Activated B cell treated with CpG ODN at 0.5 μM for 24 hours (primary cell): ENCODE measurements at regions not wholly inside any gene's neighbourhood (a gene's known extent, or its start where the extent isn't known, plus 50 kb on each side); places are given as distances from the start of the nearest gene placed in this dataset.
A peak's percentile ranks its signal among the peaks of the same experiment; 100 is the strongest.

Experiments
- ATAC-seq: fragments of 200-7000 bp; cut with Tn5 transposase; one replicate; pipeline ENCODE4 v1.10.0; 2021; ENCODE audit warnings: low read depth, mild to moderate bottlenecking, moderate library complexity
- CTCF ChIA-PET: fragments of 350-600 bp; sonication (Branson Sonifier 250); formaldehyde crosslinking; loops from one replicate; lab custom pipeline; 2021; ENCODE audit warnings: antibody characterized with exemption; lab: Charles Lee
- POLR2A ChIA-PET: fragments of 350-600 bp; sonication (Branson Sonifier 250); formaldehyde crosslinking; loops from one replicate; lab custom pipeline; 2021; ENCODE audit warnings: antibody characterized with exemption; lab: Charles Lee
- DNase-seq: peaks from one replicate; pipeline ENCODE4 v3.0.0; 2022
- H3K27ac Mint-ChIP-seq: one replicate; pipeline ENCODE4 v1.8.0; 2020; ENCODE audit warnings: mixed read lengths
- H3K27me3 Mint-ChIP-seq: one replicate; pipeline ENCODE4 v1.8.0; 2021; ENCODE audit warnings: mixed read lengths
- H3K36me3 Mint-ChIP-seq: one replicate; pipeline ENCODE4 v1.8.0; 2021; ENCODE audit warnings: low read depth, mixed read lengths
- H3K4me1 Mint-ChIP-seq: one replicate; pipeline ENCODE4 v1.8.0; 2021; ENCODE audit warnings: mixed read lengths
- H3K4me3 Mint-ChIP-seq: one replicate; pipeline ENCODE4 v1.8.0; 2020; ENCODE audit warnings: mild to moderate bottlenecking, mixed read lengths
- H3K9me3 Mint-ChIP-seq: one replicate; pipeline ENCODE4 v1.8.0; 2020; ENCODE audit warnings: mixed read lengths
- intact Hi-C: fragments of 100-400 bp; cut with micrococcal nuclease; formaldehyde crosslinking; loops from one replicate; pipeline ENCODE4 v1.15.1; 2024
- TF ChIP-seq, protein P1 (sequence below): fragments of 200-600 bp; IDR thresholded peaks from one replicate; pipeline ENCODE4 v1.8.0; 2022; ENCODE audit warnings: antibody characterized with exemption, mild to moderate bottlenecking

DNA sequence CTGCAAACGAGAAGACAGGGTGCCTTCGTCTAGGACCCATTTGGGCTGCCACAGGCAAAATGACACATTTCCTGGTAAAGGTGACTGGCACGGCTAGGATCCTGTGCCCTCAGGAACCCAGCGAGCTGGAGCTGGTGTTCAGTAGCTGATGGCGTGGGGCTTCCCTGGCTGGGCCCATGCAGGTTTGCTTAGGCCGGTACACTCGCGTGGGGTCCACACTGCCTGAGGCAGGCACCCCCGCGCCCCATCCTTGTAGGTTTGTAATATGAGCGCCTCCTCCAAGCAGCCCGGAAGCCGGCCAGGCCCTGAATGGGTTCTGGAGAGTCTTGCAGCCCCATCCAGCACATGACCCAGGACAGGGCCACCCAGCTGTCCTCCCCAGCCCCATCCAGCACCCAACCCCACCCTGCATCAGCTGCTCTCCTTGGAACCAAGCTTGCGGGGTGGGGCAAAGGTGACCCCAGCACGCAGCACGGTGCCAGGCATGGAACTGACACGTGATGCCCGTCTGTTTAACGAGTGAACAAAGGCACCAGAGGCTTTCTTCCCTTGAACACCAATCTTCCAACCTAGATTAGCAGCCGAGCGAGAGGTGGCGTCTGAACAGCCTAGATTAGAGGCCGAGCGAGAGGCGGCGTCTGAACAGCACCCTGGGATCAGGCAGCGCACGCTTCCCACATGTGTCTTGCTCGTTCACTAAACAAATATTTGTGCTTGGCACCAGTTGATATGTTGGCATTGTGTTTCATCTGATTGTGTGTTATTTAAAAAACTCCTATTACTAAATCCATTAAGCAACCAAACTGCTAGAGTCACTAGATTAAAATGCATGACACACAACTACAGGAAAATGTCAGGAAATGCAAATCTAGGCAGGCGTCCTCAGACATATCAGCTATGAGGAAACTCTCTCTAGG, 112.1 kb downstream of the DLL1 start:
- DNase-seq (no peak), ATAC-seq (no peak)
- Mint-ChIP-seq H3K9me3 (no peaks in the 10 kb centered on the region), H3K36me3 (no peaks in the 10 kb centered on the region), H3K4me1 (no peaks in the 10 kb centered on the region), H3K27ac (no peak overlapping the region), H3K4me3 (no peak overlapping the region), H3K27me3 (no peaks in the 10 kb centered on the region)
- intact Hi-C loops, result no loop called here
- ChIA-PET POLR2A (no interaction called here), CTCF (no interaction called here)
- TF ChIP-seq, protein P1, sequence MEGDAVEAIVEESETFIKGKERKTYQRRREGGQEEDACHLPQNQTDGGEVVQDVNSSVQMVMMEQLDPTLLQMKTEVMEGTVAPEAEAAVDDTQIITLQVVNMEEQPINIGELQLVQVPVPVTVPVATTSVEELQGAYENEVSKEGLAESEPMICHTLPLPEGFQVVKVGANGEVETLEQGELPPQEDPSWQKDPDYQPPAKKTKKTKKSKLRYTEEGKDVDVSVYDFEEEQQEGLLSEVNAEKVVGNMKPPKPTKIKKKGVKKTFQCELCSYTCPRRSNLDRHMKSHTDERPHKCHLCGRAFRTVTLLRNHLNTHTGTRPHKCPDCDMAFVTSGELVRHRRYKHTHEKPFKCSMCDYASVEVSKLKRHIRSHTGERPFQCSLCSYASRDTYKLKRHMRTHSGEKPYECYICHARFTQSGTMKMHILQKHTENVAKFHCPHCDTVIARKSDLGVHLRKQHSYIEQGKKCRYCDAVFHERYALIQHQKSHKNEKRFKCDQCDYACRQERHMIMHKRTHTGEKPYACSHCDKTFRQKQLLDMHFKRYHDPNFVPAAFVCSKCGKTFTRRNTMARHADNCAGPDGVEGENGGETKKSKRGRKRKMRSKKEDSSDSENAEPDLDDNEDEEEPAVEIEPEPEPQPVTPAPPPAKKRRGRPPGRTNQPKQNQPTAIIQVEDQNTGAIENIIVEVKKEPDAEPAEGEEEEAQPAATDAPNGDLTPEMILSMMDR, result no peak

DNA sequence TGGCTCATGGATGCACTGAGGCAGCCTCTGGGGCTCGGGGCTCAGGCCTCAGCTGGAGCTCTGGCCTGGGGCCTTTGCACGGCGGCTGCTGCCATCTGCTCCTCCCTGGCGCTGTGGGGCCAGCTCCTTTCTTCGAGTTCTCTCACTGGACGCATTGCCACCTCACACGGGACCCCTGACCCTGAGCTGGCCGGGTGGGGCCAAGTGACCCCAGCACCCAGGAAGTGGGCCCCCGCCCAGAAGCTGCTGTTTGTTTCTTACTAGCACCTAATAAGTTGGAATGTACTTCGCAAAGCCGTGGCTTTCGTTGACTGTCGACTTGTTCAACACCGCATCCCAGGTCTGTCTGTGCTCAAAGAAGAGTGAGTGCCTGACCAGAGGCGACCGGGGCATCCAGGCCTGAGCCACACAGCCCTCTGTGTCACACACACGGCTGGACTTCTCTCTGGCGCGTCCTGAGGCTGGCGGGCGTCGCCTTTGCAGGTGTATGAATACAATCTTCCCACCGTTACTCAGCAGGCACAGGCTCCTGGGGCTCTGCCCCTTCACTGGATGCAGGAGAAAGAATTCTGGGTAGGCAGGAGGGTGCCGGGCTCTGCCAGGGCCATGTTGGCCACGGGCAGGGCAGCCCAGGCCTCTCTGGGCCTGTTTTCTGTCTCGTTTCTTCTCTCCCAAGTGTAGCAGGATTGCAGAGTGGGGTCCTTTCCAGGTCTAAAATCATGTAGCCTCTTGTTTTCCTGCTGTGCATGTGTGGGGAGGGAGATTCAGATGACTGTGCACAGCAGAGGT, 112.9 kb downstream of the DLL1 start:
- Mint-ChIP-seq H3K27me3 (no peaks in the 10 kb centered on the region), H3K9me3 (no peaks in the 10 kb centered on the region), H3K4me1 (no peaks in the 10 kb centered on the region), H3K27ac (no peak overlapping the region), H3K4me3 (no peak overlapping the region), H3K36me3 (no peaks in the 10 kb centered on the region)
- POLR2A ChIA-PET, result no interaction called here
- TF ChIP-seq, protein P1, result no peak
- CTCF ChIA-PET, result no interaction called here
- intact Hi-C loops, result no loop called here
- ATAC-seq (no peak), DNase-seq (no peak)

DNA sequence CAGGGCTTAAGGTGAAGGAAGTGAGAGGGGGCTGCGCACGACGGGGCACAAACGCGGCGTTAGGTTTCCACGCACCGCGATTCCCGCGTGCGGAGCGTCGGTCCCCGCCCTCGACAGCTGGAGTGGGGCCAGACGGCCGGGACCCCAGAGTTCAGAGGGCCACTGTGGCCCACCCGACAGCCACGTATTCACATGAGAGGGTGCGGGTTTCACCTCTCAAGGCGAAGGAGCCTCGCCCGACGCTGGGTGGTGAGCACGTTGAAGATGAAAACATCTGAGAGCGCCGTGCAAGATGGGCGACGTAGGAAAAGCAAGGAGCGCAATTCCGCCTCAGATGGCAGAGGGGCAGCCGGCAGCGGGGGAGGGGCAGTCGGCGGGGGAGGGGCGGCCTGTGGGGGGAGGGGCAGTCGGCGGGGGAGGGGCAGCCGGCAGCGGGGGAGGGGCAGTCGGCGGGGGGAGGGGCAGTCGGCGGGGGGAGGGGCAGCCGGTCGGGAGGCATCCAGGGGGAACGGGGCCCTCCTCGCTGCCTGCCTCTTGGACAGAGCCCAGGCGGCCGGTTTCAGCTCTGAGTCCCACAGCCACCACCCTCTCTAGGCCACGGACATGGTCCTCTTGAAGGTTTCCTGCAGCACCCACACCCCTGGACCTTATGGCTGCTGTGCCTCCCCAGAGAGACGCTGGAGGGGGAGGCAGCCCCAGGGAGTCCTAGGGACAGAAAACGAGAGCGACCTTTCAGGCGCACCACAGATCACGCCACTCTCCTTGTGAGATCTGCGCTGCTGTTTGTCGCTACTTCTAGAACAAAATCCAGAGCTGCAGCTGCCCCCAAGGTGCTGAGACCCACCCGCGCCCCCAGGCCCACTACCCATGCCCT, 113.7 kb downstream of the DLL1 start:
- ATAC-seq (peak; percentile 18), DNase-seq (no peak)
- POLR2A ChIA-PET, result no interaction called here
- Mint-ChIP-seq H3K27ac (no peak overlapping the region), H3K4me1 (no peaks in the 10 kb centered on the region), H3K9me3 (no peaks in the 10 kb centered on the region), H3K36me3 (no peaks in the 10 kb centered on the region), H3K4me3 (no peak overlapping the region), H3K27me3 (no peaks in the 10 kb centered on the region)
- CTCF ChIA-PET, result no interaction called here
- intact Hi-C loops, result no loop called here
- TF ChIP-seq, protein P1, result no peak

DNA sequence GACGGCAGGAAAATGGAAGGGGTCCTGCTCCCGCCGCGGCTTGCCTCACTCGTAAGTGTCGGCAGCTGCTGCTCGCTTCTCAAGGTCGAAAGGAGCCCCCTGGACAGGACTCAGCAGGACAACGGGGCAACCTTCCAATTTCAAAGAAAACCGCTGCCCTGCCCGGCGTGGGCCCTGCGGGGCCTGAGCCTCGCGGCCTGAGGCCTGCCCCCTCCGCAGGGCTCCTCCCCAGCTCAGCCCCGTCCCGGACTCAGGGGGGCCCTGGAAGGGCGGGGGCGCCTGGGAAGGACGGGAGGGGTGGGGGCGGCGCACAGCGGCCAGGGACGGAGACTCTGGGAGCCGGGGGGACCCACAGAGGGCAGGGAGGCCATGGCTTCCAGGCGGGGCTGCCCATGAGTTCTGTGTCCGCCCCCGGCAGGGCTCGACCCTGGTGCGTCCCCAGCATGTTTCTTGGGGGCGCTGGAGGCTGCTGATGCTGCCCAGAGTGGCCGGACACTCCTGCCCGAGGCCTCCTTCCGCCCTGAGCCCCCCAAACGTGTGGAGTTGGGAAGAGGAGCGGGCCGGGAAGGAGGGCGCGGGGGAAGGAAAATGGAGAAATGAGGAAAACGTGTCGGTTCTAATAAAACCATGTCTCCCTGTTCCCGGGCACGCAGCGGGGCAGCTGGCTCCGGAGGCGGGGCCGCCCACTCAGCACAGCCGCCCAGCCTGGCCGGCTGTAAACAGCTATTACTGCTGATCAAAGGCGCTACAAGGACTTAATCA, 114.6 kb downstream of the DLL1 start:
- Mint-ChIP-seq H3K4me3 (no peak overlapping the region), H3K4me1 (no peaks in the 10 kb centered on the region), H3K9me3 (no peaks in the 10 kb centered on the region), H3K27ac (no peak overlapping the region), H3K36me3 (no peaks in the 10 kb centered on the region), H3K27me3 (no peaks in the 10 kb centered on the region)
- TF ChIP-seq, protein P1, result no peak
- DNase-seq, result no peak
- no peak for ATAC-seq
- intact Hi-C loops, result no loop called here
- ChIA-PET POLR2A (no interaction called here), CTCF (no interaction called here)
